Neural progenitor cell (in vitro differentiated cells): ENCODE measurements at regions not wholly inside any gene's neighbourhood (a gene's known extent, or its start where the extent isn't known, plus 50 kb on each side); places are given as distances from the start of the nearest gene placed in this dataset.

ENCODE experiments used
- DNase-seq: peaks from one replicate; pipeline ENCODE4 v3.0.0-alpha.2; 2016; ENCODE audit warnings: low spot score
- H2AFZ ChIP-seq: fragments of 200-600 bp; sonication (generic); replicated peaks from 2 replicates; pipeline ENCODE4 v1.6.1; 2016; ENCODE audit warnings: antibody characterized with exemption
- H3F3A ChIP-seq: fragments of 200-600 bp; sonication (generic); 2 replicates; pipeline ENCODE4 v1.6.1; 2016; ENCODE audit warnings: antibody characterized with exemption, low read depth
- H3K27ac ChIP-seq: fragments of 200-600 bp; sonication (generic); 2 replicates; pipeline ENCODE4 v1.5.1; 2016; ENCODE audit warnings: mild to moderate bottlenecking
- H3K27me3 ChIP-seq: fragments of 200-600 bp; sonication (generic); 2 replicates; pipeline ENCODE4 v1.6.1; 2016; ENCODE audit warnings: mild to moderate bottlenecking, moderate library complexity
- H3K36me3 ChIP-seq: fragments of 200-600 bp; sonication (generic); 2 replicates; pipeline ENCODE4 v1.5.1; 2016
- H3K4me1 ChIP-seq: fragments of 200-600 bp; sonication (generic); 2 replicates; pipeline ENCODE4 v1.6.1; 2016; ENCODE audit warnings: mixed run types
- H3K4me2 ChIP-seq: fragments of 200-600 bp; sonication (generic); 2 replicates; pipeline ENCODE4 v1.6.1; 2016
- H3K4me3 ChIP-seq: fragments of 200-600 bp; sonication (generic); 2 replicates; pipeline ENCODE4 v1.5.1; 2016
- H3K79me2 ChIP-seq: fragments of 200-600 bp; sonication (generic); 2 replicates; pipeline ENCODE4 v1.6.1; 2016; ENCODE audit warnings: low read depth
- H3K9ac ChIP-seq: fragments of 200-600 bp; sonication (generic); 2 replicates; pipeline ENCODE4 v1.6.1; 2016
- H3K9me3 ChIP-seq: fragments of 200-600 bp; sonication (generic); 2 replicates; pipeline ENCODE4 v1.5.1; 2016; ENCODE audit warnings: low read depth
- H4K20me1 ChIP-seq: fragments of 200-600 bp; sonication (generic); 2 replicates; pipeline ENCODE4 v1.6.1; 2016; ENCODE audit warnings: low read depth
- H3K27ac Mint-ChIP-seq: 3 replicates; pipeline ENCODE4 v1.8.0; 2021; ENCODE audit warnings: mixed read lengths
- H3K27me3 Mint-ChIP-seq: 2 replicates; pipeline ENCODE4 v1.8.0; 2022; ENCODE audit warnings: low read depth, mild to moderate bottlenecking, inconsistent platforms, moderate library complexity, mixed read lengths; ENCODE audit not compliant: insufficient read depth
- H3K36me3 Mint-ChIP-seq: 3 replicates; pipeline ENCODE4 v1.8.0; 2021; ENCODE audit warnings: mixed read lengths
- H3K4me1 Mint-ChIP-seq: 3 replicates; pipeline ENCODE4 v1.8.0; 2021; ENCODE audit warnings: mixed read lengths
- H3K4me3 Mint-ChIP-seq: 3 replicates; pipeline ENCODE4 v1.8.0; 2021; ENCODE audit warnings: mild to moderate bottlenecking, moderate library complexity, mixed read lengths
- H3K9me3 Mint-ChIP-seq: 3 replicates; pipeline ENCODE4 v1.8.0; 2020; ENCODE audit warnings: mixed read lengths
- EZH2 ChIP-seq: fragments of 200-600 bp; sonication (generic); IDR thresholded peaks from 2 replicates; pipeline ENCODE4 v1.6.1; 2017; ENCODE audit warnings: antibody characterized with exemption, mild to moderate bottlenecking, moderate library complexity
- EZH2phosphoT487 ChIP-seq: fragments of 200-600 bp; sonication (generic); IDR thresholded peaks from 2 replicates; pipeline ENCODE4 v1.6.1; 2017; ENCODE audit warnings: antibody characterized with exemption
- TF ChIP-seq, protein P1 (sequence below): fragments of 200-600 bp; sonication (generic); IDR thresholded peaks from 2 replicates; pipeline ENCODE4 v1.5.1; 2017; ENCODE audit warnings: antibody characterized with exemption, mild to moderate bottlenecking

DNA sequence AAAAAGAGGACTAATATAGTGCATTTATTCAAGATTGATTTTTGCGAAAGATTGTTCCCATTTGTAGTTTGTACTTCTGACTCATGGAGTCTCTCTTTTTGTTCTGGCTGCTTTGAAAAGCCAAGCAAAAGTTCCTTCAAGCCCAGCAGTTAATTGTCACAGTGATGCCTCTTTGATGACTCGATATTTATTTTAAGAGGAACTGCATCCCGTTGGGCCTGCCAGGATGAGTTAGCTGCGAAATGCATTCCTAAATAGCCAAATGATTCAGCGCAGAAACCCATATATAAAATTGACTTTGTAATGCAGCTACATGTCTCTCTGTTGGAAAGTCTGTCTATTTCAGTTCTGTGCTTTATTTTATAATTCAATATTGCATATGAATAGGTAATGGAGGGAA is 295.1 kb downstream of the GBA3 start:
- no peak overlapping the region for H3K4me3 Mint-ChIP-seq
- H3K4me1 Mint-ChIP-seq = no peaks in the 10 kb centered on the region
- no peaks in the 10 kb centered on the region for H3K4me1 ChIP-seq
- no peak overlapping the region for H3K27ac Mint-ChIP-seq
- no peaks in the 10 kb centered on the region for H3K27me3 ChIP-seq
- H3K36me3 ChIP-seq = no peaks in the 10 kb centered on the region
- no peak overlapping the region for H3K4me2 ChIP-seq
- H3K36me3 Mint-ChIP-seq = no peaks in the 10 kb centered on the region
- H4K20me1 ChIP-seq = no peaks in the 10 kb centered on the region
- H3K9ac ChIP-seq = no peak overlapping the region
- no peak for TF ChIP-seq EZH2phosphoT487
- TF ChIP-seq, protein P1, sequence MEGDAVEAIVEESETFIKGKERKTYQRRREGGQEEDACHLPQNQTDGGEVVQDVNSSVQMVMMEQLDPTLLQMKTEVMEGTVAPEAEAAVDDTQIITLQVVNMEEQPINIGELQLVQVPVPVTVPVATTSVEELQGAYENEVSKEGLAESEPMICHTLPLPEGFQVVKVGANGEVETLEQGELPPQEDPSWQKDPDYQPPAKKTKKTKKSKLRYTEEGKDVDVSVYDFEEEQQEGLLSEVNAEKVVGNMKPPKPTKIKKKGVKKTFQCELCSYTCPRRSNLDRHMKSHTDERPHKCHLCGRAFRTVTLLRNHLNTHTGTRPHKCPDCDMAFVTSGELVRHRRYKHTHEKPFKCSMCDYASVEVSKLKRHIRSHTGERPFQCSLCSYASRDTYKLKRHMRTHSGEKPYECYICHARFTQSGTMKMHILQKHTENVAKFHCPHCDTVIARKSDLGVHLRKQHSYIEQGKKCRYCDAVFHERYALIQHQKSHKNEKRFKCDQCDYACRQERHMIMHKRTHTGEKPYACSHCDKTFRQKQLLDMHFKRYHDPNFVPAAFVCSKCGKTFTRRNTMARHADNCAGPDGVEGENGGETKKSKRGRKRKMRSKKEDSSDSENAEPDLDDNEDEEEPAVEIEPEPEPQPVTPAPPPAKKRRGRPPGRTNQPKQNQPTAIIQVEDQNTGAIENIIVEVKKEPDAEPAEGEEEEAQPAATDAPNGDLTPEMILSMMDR = no peak
- TF ChIP-seq EZH2 = no peak
- no peak overlapping the region for H2AFZ ChIP-seq
- H3K9me3 Mint-ChIP-seq = peaks cover 12% of the 10 kb centered on the region
- no peaks in the 10 kb centered on the region for H3K79me2 ChIP-seq
- peaks cover 5% of the 10 kb centered on the region for H3K27me3 Mint-ChIP-seq
- peaks cover 6% of the 10 kb centered on the region for H3K9me3 ChIP-seq
- H3F3A ChIP-seq = no peaks in the 10 kb centered on the region
- no peak overlapping the region for H3K27ac ChIP-seq
- H3K4me3 ChIP-seq = no peak overlapping the region
- no peak for DNase-seq

DNA sequence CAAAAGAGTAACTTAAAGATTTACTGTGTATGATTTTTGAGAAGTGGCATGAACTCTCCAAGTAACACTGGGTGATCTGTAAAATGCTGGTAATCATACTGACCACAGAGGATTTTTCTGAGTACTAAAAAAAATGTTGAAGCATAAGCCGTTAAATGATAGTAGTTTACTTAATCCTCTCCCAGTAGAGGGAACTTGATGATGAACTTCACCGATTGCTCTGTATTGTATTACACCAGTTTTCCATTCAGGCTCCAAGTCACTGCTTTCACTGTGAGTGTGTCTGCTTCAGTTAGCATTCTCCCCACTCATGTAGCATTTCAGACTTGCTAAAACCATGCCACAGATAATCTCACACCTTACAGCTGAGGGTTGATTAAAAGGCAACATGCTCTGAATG is 294.1 kb downstream of the GBA3 start:
- H3K27ac ChIP-seq = no peak overlapping the region
- no peaks in the 10 kb centered on the region for H3F3A ChIP-seq
- Mint-ChIP-seq H3K27me3 (peaks cover 5% of the 10 kb centered on the region), H3K4me1 (no peaks in the 10 kb centered on the region), H3K27ac (no peak overlapping the region), H3K9me3 (peaks cover 13% of the 10 kb centered on the region), H3K36me3 (no peaks in the 10 kb centered on the region), H3K4me3 (no peak overlapping the region)
- no peak overlapping the region for H2AFZ ChIP-seq
- no peaks in the 10 kb centered on the region for H4K20me1 ChIP-seq
- H3K9me3 ChIP-seq = peaks cover 7% of the 10 kb centered on the region
- H3K36me3 ChIP-seq = no peaks in the 10 kb centered on the region
- no peak overlapping the region for H3K9ac ChIP-seq
- H3K27me3 ChIP-seq = no peaks in the 10 kb centered on the region
- no peak overlapping the region for H3K4me2 ChIP-seq
- DNase-seq = no peak
- TF ChIP-seq EZH2 (no peak), EZH2phosphoT487 (no peak)
- TF ChIP-seq, protein P1 = no peak
- H3K79me2 ChIP-seq = no peaks in the 10 kb centered on the region
- no peak overlapping the region for H3K4me3 ChIP-seq
- H3K4me1 ChIP-seq = no peaks in the 10 kb centered on the region

DNA sequence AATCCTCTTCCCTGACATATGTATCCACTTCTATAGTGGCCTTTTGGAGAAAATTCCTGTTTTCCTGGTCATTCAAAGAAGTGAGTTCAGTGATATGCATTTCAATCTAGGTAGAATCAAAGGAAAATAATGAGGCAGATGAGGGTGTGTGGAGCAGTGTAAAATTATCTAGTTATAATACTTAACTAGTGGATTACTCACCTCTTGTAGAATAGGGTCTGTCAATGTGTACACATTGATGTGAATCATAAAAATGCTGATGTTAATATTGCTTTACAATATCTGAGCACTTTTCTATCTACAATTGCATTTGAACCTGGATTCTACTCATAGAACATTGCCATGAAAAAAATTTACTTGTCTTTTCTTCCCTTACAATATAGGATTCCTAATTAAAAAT is 293.5 kb downstream of the GBA3 start:
- Mint-ChIP-seq H3K4me1 (no peaks in the 10 kb centered on the region), H3K36me3 (no peaks in the 10 kb centered on the region), H3K27ac (no peak overlapping the region), H3K9me3 (peaks cover 16% of the 10 kb centered on the region), H3K27me3 (peaks cover 3% of the 10 kb centered on the region), H3K4me3 (no peak overlapping the region)
- Histone ChIP-seq H3K9ac (no peak overlapping the region), H3K4me1 (no peaks in the 10 kb centered on the region), H3K4me2 (no peak overlapping the region), H2AFZ (no peak overlapping the region), H3K27ac (no peak overlapping the region), H4K20me1 (no peaks in the 10 kb centered on the region), H3K9me3 (peaks cover 7% of the 10 kb centered on the region), H3K36me3 (no peaks in the 10 kb centered on the region), H3K27me3 (no peaks in the 10 kb centered on the region), H3F3A (no peaks in the 10 kb centered on the region), H3K4me3 (no peak overlapping the region), H3K79me2 (no peaks in the 10 kb centered on the region)
- DNase-seq = no peak
- TF ChIP-seq EZH2 (no peak), EZH2phosphoT487 (no peak)
- TF ChIP-seq, protein P1 = no peak
